NCI-H187 (cell line): ENCODE measurements at regions not wholly inside any gene's neighbourhood (a gene's known extent, or its start where the extent isn't known, plus 50 kb on each side); places are given as distances from the start of the nearest gene placed in this dataset.

Source experiments
- DNase-seq, 2 experiments: peaks; one replicate each; lab custom pipeline; 2025; lab: John Stamatoyannopoulos, UW

GRCh38 chr6:4615891-4616290 is 160.3 kb upstream of the CDYL start:
- no peak for DNase-seq

GRCh38 chr6:4615231-4615630 is 161.0 kb upstream of the CDYL start:
- DNase-seq, result no peak

GRCh38 chr6:4614637-4615036 is 161.6 kb upstream of the CDYL start:
- DNase-seq, result no peak

- no peak for DNase-seq
These were observed 162.4 kb upstream of the CDYL start for GRCh38 chr6:4613795-4614194.

- no peak for DNase-seq
These were observed 162.8 kb upstream of the CDYL start for GRCh38 chr6:4613381-4613780.

GRCh38 chr6:4612636-4613171 is 163.5 kb upstream of the CDYL start:
- DNase-seq, result no peak

- no peak for DNase-seq
These were observed 164.6 kb upstream of the CDYL start for GRCh38 chr6:4611429-4612129.

- DNase-seq, result no peak
These were observed 165.9 kb upstream of the CDYL start for GRCh38 chr6:4610256-4610655.

- peak; percentile 40 to 59 for DNase-seq
These were observed 167.7 kb upstream of the CDYL start for GRCh38 chr6:4608361-4609115.

GRCh38 chr6:4607793-4608192 is 168.4 kb upstream of the CDYL start:
- DNase-seq, result no peak

- no peak for DNase-seq
These were observed 169.1 kb upstream of the CDYL start for GRCh38 chr6:4606821-4607704.

- DNase-seq, result no peak
These were observed 170.2 kb upstream of the CDYL start for GRCh38 chr6:4606016-4606415.

GRCh38 chr6:4603856-4604369 is 172.3 kb upstream of the CDYL start:
- no peak for DNase-seq

GRCh38 chr6:4603291-4603690 is 172.9 kb upstream of the CDYL start:
- no peak for DNase-seq

GRCh38 chr6:4599924-4600323 is 176.3 kb upstream of the CDYL start:
- DNase-seq, result no peak

- DNase-seq, result no peak
These were observed 177.7 kb upstream of the CDYL start for GRCh38 chr6:4598384-4598995.

- no peak for DNase-seq
These were observed 182.3 kb upstream of the CDYL start for GRCh38 chr6:4593951-4594350.

GRCh38 chr6:4592026-4592425 is 184.2 kb upstream of the CDYL start:
- no peak for DNase-seq

GRCh38 chr6:4591218-4591617 is 185.0 kb upstream of the CDYL start:
- DNase-seq, result no peak

GRCh38 chr6:4589295-4589694 is 186.9 kb upstream of the CDYL start:
- no peak for DNase-seq

GRCh38 chr6:4588581-4588980 is 187.6 kb upstream of the CDYL start:
- no peak for DNase-seq

GRCh38 chr6:4588163-4588562 is 188.0 kb upstream of the CDYL start:
- DNase-seq, result no peak
